Osteoblast (primary cell): ENCODE measurements at regions not wholly inside any gene's neighbourhood (a gene's known extent, or its start where the extent isn't known, plus 50 kb on each side); places are given as distances from the start of the nearest gene placed in this dataset.

Experiments
- DNase-seq: peaks from one replicate; pipeline ENCODE4 v3.0.0; 2011; ENCODE audit warnings: low spot score, mixed read lengths; ENCODE audit not compliant: insufficient read length; ENCODE audit errors: missing footprints
- H2AFZ ChIP-seq: 2 replicates; pipeline ENCODE4 v1.6.0; 2011; ENCODE audit warnings: mild to moderate bottlenecking, low read length
- H3K27ac ChIP-seq: 2 replicates; pipeline ENCODE4 v1.5.1; 2011; ENCODE audit warnings: mild to moderate bottlenecking, low read depth, low read length, moderate library complexity
- H3K27me3 ChIP-seq: 2 replicates; pipeline ENCODE4 v1.6.0; 2012; ENCODE audit warnings: mild to moderate bottlenecking, control low read depth, inconsistent platforms, low read length, moderate library complexity; ENCODE audit not compliant: insufficient read depth
- H3K36me3 ChIP-seq: 2 replicates; pipeline ENCODE4 v1.5.1; 2011; ENCODE audit warnings: mild to moderate bottlenecking, low read length, control low read depth, moderate library complexity; ENCODE audit not compliant: insufficient read depth
- H3K4me1 ChIP-seq: 2 replicates; pipeline ENCODE4 v1.5.1; 2011; ENCODE audit warnings: mild to moderate bottlenecking, low read length, control low read depth, moderate library complexity; ENCODE audit not compliant: insufficient read depth
- H3K4me2 ChIP-seq: 2 replicates; pipeline ENCODE4 v1.6.0; 2011; ENCODE audit warnings: mild to moderate bottlenecking, low read length; ENCODE audit not compliant: insufficient read depth
- H3K4me3 ChIP-seq: fragments of 200-600 bp; sonication (generic); 3 replicates; pipeline ENCODE4 v1.5.1; 2012; ENCODE audit warnings: mild to moderate bottlenecking, low read length, inconsistent platforms; ENCODE audit not compliant: insufficient read depth
- H3K79me2 ChIP-seq: 2 replicates; pipeline ENCODE4 v1.6.0; 2012; ENCODE audit warnings: mild to moderate bottlenecking, low read length, control low read depth, inconsistent platforms; ENCODE audit not compliant: insufficient read depth
- H3K9me3 ChIP-seq: 2 replicates; pipeline ENCODE4 v1.5.1; 2011; ENCODE audit warnings: low read depth, low read length, control low read depth
- H4K20me1 ChIP-seq: 2 replicates; pipeline ENCODE4 v1.6.0; 2012; ENCODE audit warnings: mild to moderate bottlenecking, low read length, control low read depth; ENCODE audit not compliant: insufficient read depth
- TF ChIP-seq, protein P1 (sequence below): IDR thresholded peaks from 2 replicates; pipeline ENCODE4 v1.5.1; 2011; ENCODE audit warnings: mild to moderate bottlenecking, low read depth, low read length, moderate library complexity; ENCODE audit errors: extremely low read depth

DNA sequence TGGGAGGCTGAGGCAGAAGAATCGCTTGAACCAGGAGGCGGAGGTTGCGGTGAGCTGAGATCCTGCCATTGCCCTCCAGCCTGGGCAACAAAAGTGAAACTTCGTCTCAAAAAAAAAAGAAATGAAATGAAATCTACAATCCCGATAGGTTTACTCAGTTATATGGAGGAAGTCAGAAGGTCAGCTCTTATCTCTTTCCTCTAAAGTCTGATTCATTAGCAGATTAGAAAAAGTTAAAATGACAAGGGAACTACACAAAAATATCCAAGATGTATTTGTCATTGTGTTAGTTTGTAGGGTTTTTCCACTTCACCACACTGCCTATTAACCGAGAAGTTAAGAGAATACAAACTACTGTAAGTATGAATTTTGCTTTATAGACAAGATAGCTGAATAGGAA lies 420.6 kb downstream of the SHQ1 start:
- no peaks in the 10 kb centered on the region for H3K27me3 ChIP-seq
- no peak overlapping the region for H2AFZ ChIP-seq
- H3K4me2 ChIP-seq: no peak overlapping the region
- H3K79me2 ChIP-seq: peaks cover 92% of the 10 kb centered on the region
- H3K9me3 ChIP-seq: no peaks in the 10 kb centered on the region
- no peak overlapping the region for H3K27ac ChIP-seq
- H4K20me1 ChIP-seq: peaks cover 85% of the 10 kb centered on the region
- no peaks in the 10 kb centered on the region for H3K4me1 ChIP-seq
- no peak overlapping the region for H3K4me3 ChIP-seq
- TF ChIP-seq, protein P1, sequence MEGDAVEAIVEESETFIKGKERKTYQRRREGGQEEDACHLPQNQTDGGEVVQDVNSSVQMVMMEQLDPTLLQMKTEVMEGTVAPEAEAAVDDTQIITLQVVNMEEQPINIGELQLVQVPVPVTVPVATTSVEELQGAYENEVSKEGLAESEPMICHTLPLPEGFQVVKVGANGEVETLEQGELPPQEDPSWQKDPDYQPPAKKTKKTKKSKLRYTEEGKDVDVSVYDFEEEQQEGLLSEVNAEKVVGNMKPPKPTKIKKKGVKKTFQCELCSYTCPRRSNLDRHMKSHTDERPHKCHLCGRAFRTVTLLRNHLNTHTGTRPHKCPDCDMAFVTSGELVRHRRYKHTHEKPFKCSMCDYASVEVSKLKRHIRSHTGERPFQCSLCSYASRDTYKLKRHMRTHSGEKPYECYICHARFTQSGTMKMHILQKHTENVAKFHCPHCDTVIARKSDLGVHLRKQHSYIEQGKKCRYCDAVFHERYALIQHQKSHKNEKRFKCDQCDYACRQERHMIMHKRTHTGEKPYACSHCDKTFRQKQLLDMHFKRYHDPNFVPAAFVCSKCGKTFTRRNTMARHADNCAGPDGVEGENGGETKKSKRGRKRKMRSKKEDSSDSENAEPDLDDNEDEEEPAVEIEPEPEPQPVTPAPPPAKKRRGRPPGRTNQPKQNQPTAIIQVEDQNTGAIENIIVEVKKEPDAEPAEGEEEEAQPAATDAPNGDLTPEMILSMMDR: no peak
- H3K36me3 ChIP-seq: no peaks in the 10 kb centered on the region
- no peak for DNase-seq

DNA sequence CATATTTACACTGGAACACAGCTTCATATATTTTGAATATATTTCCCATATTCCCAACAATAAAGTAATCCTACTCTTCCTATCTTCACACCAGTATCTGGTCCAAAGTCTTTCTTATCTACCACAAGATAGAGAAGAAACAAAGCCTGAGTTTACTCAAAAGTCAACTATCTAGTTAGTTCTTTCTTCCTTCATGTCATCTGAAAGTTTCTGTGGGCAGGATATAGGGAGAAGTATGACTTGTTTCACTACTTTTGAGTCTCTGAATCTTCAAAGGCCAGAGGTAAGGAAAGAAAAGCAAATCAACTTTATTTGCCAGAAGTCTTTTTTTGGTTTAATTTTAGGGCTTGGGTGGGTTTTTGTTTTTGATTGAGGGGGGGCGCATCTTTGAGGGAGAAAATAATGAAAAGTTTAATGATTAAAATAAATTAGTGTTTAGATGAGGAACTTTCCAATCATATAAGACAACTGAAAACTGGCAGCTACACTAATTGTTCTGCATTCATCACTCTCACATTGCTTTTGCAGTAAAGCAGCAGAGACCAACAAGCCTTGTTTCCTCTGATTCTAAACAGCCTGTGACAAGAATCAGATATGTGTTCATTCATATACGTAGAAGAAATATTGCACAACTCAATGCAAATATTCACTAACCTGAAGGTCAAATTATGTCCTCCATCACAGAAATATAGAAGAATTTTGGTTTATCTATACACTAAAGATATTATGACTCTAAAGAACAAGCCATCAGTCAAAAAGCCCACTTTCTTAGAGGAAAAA lies 421.4 kb downstream of the SHQ1 start:
- H3K79me2 ChIP-seq: peaks cover 92% of the 10 kb centered on the region
- H4K20me1 ChIP-seq: peaks cover 84% of the 10 kb centered on the region
- H3K4me1 ChIP-seq: no peaks in the 10 kb centered on the region

DNA sequence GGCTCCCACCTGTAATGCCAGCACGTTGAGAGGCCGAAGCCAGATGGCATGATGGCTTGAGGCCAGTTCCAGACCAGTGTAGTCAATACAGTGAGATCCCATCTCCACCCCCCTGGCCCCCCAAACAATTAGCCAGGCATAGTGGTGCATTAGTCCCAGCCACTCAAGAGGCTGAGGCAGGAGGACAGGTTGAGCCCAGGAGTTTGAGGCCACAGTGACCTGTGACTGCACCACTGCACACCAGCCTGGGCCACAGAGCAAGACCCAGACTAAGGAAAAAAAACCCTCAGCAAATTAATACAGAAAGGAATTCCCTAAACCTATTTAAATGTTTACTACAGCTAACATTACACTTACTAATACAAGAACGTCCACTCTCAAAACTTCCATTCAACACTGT lies 424.6 kb downstream of the SHQ1 start:
- Histone ChIP-seq H3K4me3 (no peak overlapping the region), H3K4me2 (no peak overlapping the region), H3K36me3 (no peaks in the 10 kb centered on the region), H3K9me3 (no peaks in the 10 kb centered on the region), H3K27ac (no peak overlapping the region), H3K4me1 (no peaks in the 10 kb centered on the region), H2AFZ (no peak overlapping the region), H3K79me2 (peaks cover 95% of the 10 kb centered on the region), H3K27me3 (no peaks in the 10 kb centered on the region), H4K20me1 (peaks cover 86% of the 10 kb centered on the region)
- DNase-seq: no peak
- TF ChIP-seq, protein P1: no peak

More for the DNA sequence above, 421.4 kb downstream of the SHQ1 start:
- Histone ChIP-seq H2AFZ (no peak overlapping the region), H3K27me3 (no peaks in the 10 kb centered on the region), H3K4me2 (no peak overlapping the region), H3K36me3 (no peaks in the 10 kb centered on the region), H3K9me3 (no peaks in the 10 kb centered on the region), H3K4me3 (no peak overlapping the region), H3K27ac (no peak overlapping the region)
- no peak for DNase-seq
- TF ChIP-seq, protein P1: no peak

DNA sequence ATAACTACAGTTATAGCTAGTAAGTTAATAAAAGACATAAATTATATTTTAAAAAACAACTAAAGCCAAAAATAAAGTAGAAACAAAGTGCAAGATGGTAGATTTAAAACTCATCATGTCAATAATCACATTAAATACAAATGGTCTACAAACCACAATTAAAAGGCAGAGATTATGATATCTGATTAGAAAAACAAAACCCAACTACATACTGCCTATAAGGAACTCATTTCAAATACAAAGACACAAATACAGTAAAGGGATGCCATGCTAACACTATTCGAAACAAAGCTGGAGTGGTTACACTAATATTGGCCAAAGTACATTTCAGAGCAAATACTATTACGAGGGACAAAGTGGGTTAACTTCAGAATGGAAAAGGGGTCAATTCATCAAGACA lies 426.5 kb downstream of the SHQ1 start:
- H3K79me2 ChIP-seq: peaks cover 98% of the 10 kb centered on the region
- H3K36me3 ChIP-seq: no peaks in the 10 kb centered on the region
- H3K9me3 ChIP-seq: no peaks in the 10 kb centered on the region
- H3K4me2 ChIP-seq: no peak overlapping the region
- no peak for DNase-seq
- no peak overlapping the region for H3K4me3 ChIP-seq
- no peak overlapping the region for H3K27ac ChIP-seq
- H3K4me1 ChIP-seq: peaks cover 6% of the 10 kb centered on the region
- no peaks in the 10 kb centered on the region for H3K27me3 ChIP-seq
- peaks cover 87% of the 10 kb centered on the region for H4K20me1 ChIP-seq
- TF ChIP-seq, protein P1: no peak
- no peak overlapping the region for H2AFZ ChIP-seq
